Tibial nerve (tissue), 3 donors: ENCODE measurements at regions not wholly inside any gene's neighbourhood (a gene's known extent, or its start where the extent isn't known, plus 50 kb on each side); places are given as distances from the start of the nearest gene placed in this dataset.

ENCODE experiments used
- CTCF ChIP-seq, 5 experiments: fragments of 200-600 bp in 3 of 5; fragments of 450-650 bp in 2 of 5; sonication (generic) in 3 of 5; IDR thresholded peaks; one replicate each; pipeline ENCODE4 v1.5.1; 2016 to 2019; ENCODE audit warnings: antibody characterized with exemption in 5 of 5, mild to moderate bottlenecking in 3 of 5, moderate library complexity in 2 of 5
- POLR2A ChIP-seq, 2 donors: fragments of 450-650 bp; IDR thresholded peaks; one replicate each; pipeline ENCODE4 v1.6.1; 2017; ENCODE audit warnings: antibody characterized with exemption in 2 of 2, mild to moderate bottlenecking in 2 of 2, moderate library complexity in 2 of 2

GRCh38 chr4:79207281-79207680, 118.6 kb downstream of the NAA11 start:
- TF ChIP-seq CTCF (IDR thresholded peaks at IDR 0.05) (no peak), POLR2A (IDR thresholded peaks at IDR 0.05) (no peak)
